K562 (cell line): ENCODE measurements at regions not wholly inside any gene's neighbourhood (a gene's known extent, or its start where the extent isn't known, plus 50 kb on each side); places are given as distances from the start of the nearest gene placed in this dataset.

ENCODE experiments used
- DPF2 ChIP-seq: fragments of 450-650 bp; IDR thresholded peaks from 2 replicates; pipeline ENCODE4 v1.6.1; 2016
- EP300 ChIP-seq: IDR thresholded peaks from 2 replicates; pipeline ENCODE4 v1.6.1; 2012; ENCODE audit warnings: low read length, improper control_type of control experiment
- JUNB ChIP-seq: fragments of 450-650 bp; formaldehyde crosslinking; conservative IDR thresholded peaks from 2 replicates; pipeline ENCODE4 v1.4.0; 2020; ENCODE audit warnings: mild to moderate bottlenecking
- PML ChIP-seq: IDR thresholded peaks from 2 replicates; pipeline ENCODE4 v1.6.1; 2012; ENCODE audit warnings: low read length, inconsistent platforms
- POLR3A ChIP-seq: IDR thresholded peaks from 2 replicates; pipeline ENCODE4 v1.6.1; 2011; ENCODE audit warnings: borderline replicate concordance, mild to moderate bottlenecking, moderate library complexity; ENCODE audit not compliant: insufficient read length, insufficient read depth; ENCODE audit errors: extremely low read depth
- PRDM10 ChIP-seq: fragments of 450-650 bp; IDR thresholded peaks from 2 replicates; pipeline ENCODE4 v1.6.1; 2018; ENCODE audit not compliant: partially characterized antibody
- TBP ChIP-seq: optimal IDR thresholded peaks from 2 replicates; pipeline ENCODE3; 2011; ENCODE audit warnings: low read depth, low read length, improper control_type of control experiment
- ZNF445 ChIP-seq: fragments of 250-450 bp; sonication (Bioruptor Pico); IDR thresholded peaks from 2 replicates; pipeline ENCODE4 v1.4.0; 2020; ENCODE audit warnings: low read depth, mild to moderate bottlenecking, moderate library complexity

- TF ChIP-seq TBP (no peak), JUNB (CRISPR knock-in tag) (no peak), EP300 (no peak), ZNF445 (CRISPR knock-in tag) (no peak), PML (no peak), DPF2 (no peak), PRDM10 (no peak), POLR3A (no peak)
Observed at GRCh38 chr2:58635801-58636375, 394.8 kb upstream of the FANCL start.
